SK-N-SH (cell line): ENCODE measurements at regions not wholly inside any gene's neighbourhood (a gene's known extent, or its start where the extent isn't known, plus 50 kb on each side); places are given as distances from the start of the nearest gene placed in this dataset.

Source experiments
- CTCF ChIA-PET: fragments of 300-600, 350-600 bp; formaldehyde crosslinking; extraction: SDS; loops from one replicate; lab custom pipeline; 2021; lab: Yijun Ruan, JAX
- POLR2A ChIA-PET: fragments of 350-600 bp; sonication (Branson Sonifier 250); formaldehyde crosslinking; extraction: SDS; loops from one replicate; lab custom pipeline; 2020; ENCODE audit warnings: antibody characterized with exemption, inconsistent platforms; lab: Yijun Ruan, JAX
- DNase-seq: peaks from one replicate; pipeline ENCODE4 v3.0.0; 2012
- H2AFZ ChIP-seq: fragments of 200-600 bp; sonication (generic); 2 replicates; pipeline ENCODE4 v1.8.1; 2016; ENCODE audit warnings: antibody characterized with exemption, mild to moderate bottlenecking, low read depth
- H3F3A ChIP-seq: fragments of 200-600 bp; sonication (generic); replicated peaks from 2 replicates; pipeline ENCODE3; 2016; ENCODE audit warnings: antibody characterized with exemption, mild to moderate bottlenecking; ENCODE audit not compliant: insufficient read depth
- H3K27ac ChIP-seq, 2 experiments: fragments of 200-500 bp in 1 of 2; fragments of 200-600 bp in 1 of 2; sonication (Bioruptor generic) in 1 of 2; sonication (generic), shearing (Covaris generic) in 1 of 2; 2 replicates each; pipeline versions ENCODE4 v1.5.1 to v1.6.1; 2014 to 2016; ENCODE audit warnings: low read depth in 2 of 2, inconsistent platforms in 1 of 2, low read length in 1 of 2, mild to moderate bottlenecking in 1 of 2, mixed read lengths in 1 of 2
- H3K27me3 ChIP-seq: fragments of 200-600 bp; sonication (generic), shearing (Covaris generic); 2 replicates; pipeline ENCODE4 v1.6.1; 2016; ENCODE audit warnings: mixed run types; ENCODE audit not compliant: insufficient read depth
- H3K36me3 ChIP-seq, 2 experiments: fragments of 200-500 bp in 1 of 2; fragments of 200-600 bp in 1 of 2; sonication (Bioruptor generic) in 1 of 2; sonication (generic) in 1 of 2; replicated peaks in 1 of 2; 2 replicates each; pipeline versions ENCODE3 to v1.5.1; 2014 to 2016; ENCODE audit warnings: low read length in 1 of 2, mild to moderate bottlenecking in 1 of 2; ENCODE audit not compliant: insufficient read depth in 2 of 2, control insufficient read depth in 1 of 2
- H3K4me1 ChIP-seq, 2 experiments: fragments of 200-500 bp in 1 of 2; fragments of 200-600 bp in 1 of 2; sonication (Bioruptor generic) in 1 of 2; sonication (generic), shearing (Covaris generic) in 1 of 2; 2 replicates each; pipeline versions ENCODE4 v1.5.1 to v1.6.1; 2014 to 2016; ENCODE audit warnings: low read depth in 1 of 2, low read length in 1 of 2, mixed run types in 1 of 2; ENCODE audit not compliant: insufficient read depth in 2 of 2, control insufficient read depth in 1 of 2
- H3K4me2 ChIP-seq: fragments of 200-600 bp; sonication (generic), shearing (Covaris generic); 2 replicates; pipeline ENCODE4 v1.6.1; 2017; ENCODE audit warnings: mixed run types
- H3K4me3 ChIP-seq, 2 experiments: fragments of 200-500 bp in 1 of 2; fragments of 200-600 bp in 1 of 2; sonication (Bioruptor generic) in 1 of 2; sonication (generic), shearing (Covaris generic) in 1 of 2; 2 replicates each; pipeline versions ENCODE4 v1.5.1 to v1.8.1; 2014 to 2016; ENCODE audit warnings: low read depth in 2 of 2, inconsistent platforms in 1 of 2, low read length in 1 of 2, mild to moderate bottlenecking in 1 of 2, mixed read lengths in 1 of 2, moderate library complexity in 1 of 2
- H3K79me2 ChIP-seq: fragments of 200-600 bp; sonication (generic); 2 replicates; pipeline ENCODE4 v1.8.1; 2017; ENCODE audit warnings: mild to moderate bottlenecking; ENCODE audit not compliant: insufficient read depth
- H3K9ac ChIP-seq: fragments of 200-600 bp; sonication (generic); 2 replicates; pipeline ENCODE4 v1.6.1; 2017; ENCODE audit warnings: mixed run types
- H3K9me2 ChIP-seq: fragments of 200-600 bp; sonication (generic); 2 replicates; pipeline ENCODE4 v1.6.1; 2017; ENCODE audit warnings: mixed run types
- H3K9me3 ChIP-seq: fragments of 200-600 bp; sonication (generic); 2 replicates; pipeline ENCODE4 v1.6.1; 2017; ENCODE audit warnings: mixed run types, mild to moderate bottlenecking, moderate library complexity
- H4K20me1 ChIP-seq: fragments of 200-600 bp; sonication (generic); 2 replicates; pipeline ENCODE4 v1.6.1; 2017; ENCODE audit warnings: mild to moderate bottlenecking, mixed run types; ENCODE audit not compliant: insufficient read depth
- EP300 ChIP-seq, 2 experiments: IDR thresholded peaks; 2 replicates each; pipeline versions ENCODE4 v1.4.0 to v1.6.1; 2012; ENCODE audit warnings: borderline replicate concordance in 1 of 2, low read depth in 1 of 2, low read length in 1 of 2
- EZH2phosphoT487 ChIP-seq: fragments of 200-600 bp; sonication (generic); IDR thresholded peaks from 2 replicates; pipeline ENCODE4 v1.6.1; 2017; ENCODE audit warnings: low read depth, mixed run types, mild to moderate bottlenecking, antibody characterized with exemption, moderate library complexity, borderline replicate concordance
- FOXJ3 ChIP-seq: sonication (generic); formaldehyde crosslinking; IDR thresholded peaks from 2 replicates; pipeline ENCODE4 v1.5.1; 2020; ENCODE audit warnings: mild to moderate bottlenecking, missing genetic modification reagents
- GABPA ChIP-seq: IDR thresholded peaks from 2 replicates; pipeline ENCODE4 v1.4.0; 2012; ENCODE audit warnings: low read depth, mild to moderate bottlenecking
- JUND ChIP-seq: IDR thresholded peaks from 2 replicates; pipeline ENCODE4 v1.4.0; 2012
- MEF2A ChIP-seq: IDR thresholded peaks from 2 replicates; pipeline ENCODE4 v1.4.0; 2012; ENCODE audit warnings: low read depth, borderline replicate concordance
- POLR2AphosphoS5 ChIP-seq: IDR thresholded peaks from 2 replicates; pipeline ENCODE4 v1.6.1; 2012; ENCODE audit warnings: low read depth, low read length
- RCOR1 ChIP-seq: fragments of 150-350 bp; IDR thresholded peaks from 2 replicates; pipeline ENCODE4 v1.6.1; 2017; ENCODE audit warnings: antibody characterized with exemption, low read length
- SIN3A ChIP-seq: IDR thresholded peaks from 2 replicates; pipeline ENCODE4 v1.6.1; 2012; ENCODE audit warnings: low read depth, mild to moderate bottlenecking, low read length, moderate library complexity, borderline replicate concordance
- SMC3 ChIP-seq: IDR thresholded peaks from 2 replicates; pipeline ENCODE4 v1.6.1; 2012; ENCODE audit warnings: low read depth, low read length, improper control_type of control experiment
- TAF1 ChIP-seq: IDR thresholded peaks from 2 replicates; pipeline ENCODE4 v1.6.1; 2012; ENCODE audit warnings: low read depth, mild to moderate bottlenecking, low read length, moderate library complexity, borderline replicate concordance
- TEAD4 ChIP-seq: IDR thresholded peaks from 2 replicates; pipeline ENCODE4 v1.4.0; 2012; ENCODE audit warnings: mild to moderate bottlenecking, borderline replicate concordance; ENCODE audit not compliant: insufficient read depth
- YY1 ChIP-seq: IDR thresholded peaks from 2 replicates; pipeline ENCODE4 v1.4.0; 2012; ENCODE audit warnings: low read depth, mild to moderate bottlenecking
- WGBS: methylation state at CpG from one replicate; pipeline ENCODE4 v1.1.6; 2017; ENCODE audit warnings: low lambda C conversion rate; 5-methylcytosine and 5-hydroxymethylcytosine counted together
- TF ChIP-seq, protein P1 (sequence below): IDR thresholded peaks from 2 replicates; pipeline ENCODE4 v1.4.0; 2012; ENCODE audit warnings: low read depth, borderline replicate concordance
- TF ChIP-seq, protein P2 (sequence below): fragments of 150-350 bp; IDR thresholded peaks from 2 replicates; pipeline ENCODE4 v1.6.1; 2017; ENCODE audit warnings: antibody characterized with exemption, low read length, low read depth, borderline replicate concordance
- TF ChIP-seq, protein P3 (sequence below): fragments of 200-600 bp; sonication (generic); IDR thresholded peaks from 2 replicates; pipeline ENCODE4 v1.6.1; 2017; ENCODE audit warnings: antibody characterized with exemption, mild to moderate bottlenecking, moderate library complexity

DNA sequence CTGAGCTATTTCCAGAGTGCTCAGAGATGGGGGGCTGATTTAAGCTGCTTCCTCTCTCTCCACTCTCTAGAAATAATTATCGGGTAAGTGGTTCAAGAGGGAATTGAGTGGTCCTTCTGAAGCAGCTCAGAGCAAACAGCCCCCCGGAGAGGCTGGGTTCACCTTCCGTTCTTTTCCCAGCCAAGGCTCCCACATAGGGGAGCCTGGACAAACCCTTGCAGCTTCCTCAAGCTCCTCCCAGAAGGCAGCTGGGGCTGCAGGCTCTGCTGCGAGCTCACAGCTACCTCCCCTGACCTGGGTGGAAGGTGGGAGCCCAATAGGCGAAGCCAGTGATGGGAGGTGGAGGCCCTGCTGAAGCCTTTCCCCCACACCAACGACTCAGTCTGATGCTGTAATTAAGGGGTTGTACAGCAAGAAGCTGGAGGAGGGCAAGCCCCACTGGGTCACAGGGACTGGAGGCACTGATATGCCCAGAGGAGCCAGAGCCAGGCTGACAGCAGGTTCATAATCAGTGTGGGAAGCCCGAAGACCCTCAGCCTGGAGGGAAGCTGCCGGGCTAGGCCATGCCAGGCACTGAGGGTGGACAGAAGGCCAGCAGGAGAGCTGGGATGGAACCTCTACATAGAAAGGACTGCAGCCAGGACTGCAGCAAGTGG is 52.4 kb downstream of the ARL6IP4 start:
- no peak overlapping the region for H3K27ac ChIP-seq
- H3K27me3 ChIP-seq = no peaks in the 10 kb centered on the region
- peaks cover 8 to 10% of the 10 kb centered on the region in 2 experiments; a peak in 3 of 4 replicates for H3K4me1 ChIP-seq
- H3F3A ChIP-seq = peaks cover 6% of the 10 kb centered on the region
- no peak overlapping the region for H3K9ac ChIP-seq
- ChIA-PET POLR2A (interaction anchor here (2.5 kb wide), 1 partner anchor 200 kb away, joined by 8 read pairs; the partner anchor contains the start of genes MPHOSPH9 and MTRFR), CTCF (interaction anchor here (0.6 to 2.6 kb wide), 3 partner anchors 10 to 207 kb away, joined by 3 to 14 read pairs (median 3); no protein-coding TSS in a partner anchor)
- no peaks in the 10 kb centered on the region for H3K9me2 ChIP-seq
- TF ChIP-seq EZH2phosphoT487 = no peak
- no peak for TF ChIP-seq YY1
- no peak for TF ChIP-seq MEF2A
- no peak for TF ChIP-seq RCOR1
- TF ChIP-seq POLR2AphosphoS5 = no peak
- no peak for TF ChIP-seq TAF1
- no peak for TF ChIP-seq SIN3A
- no peak for TF ChIP-seq EP300 (IDR thresholded peaks at IDR 0.05; ENCODE audit: borderline replicate concordance in 1 of 2, low read depth in 1 of 2, low read length in 1 of 2)
- TF ChIP-seq, protein P1, sequence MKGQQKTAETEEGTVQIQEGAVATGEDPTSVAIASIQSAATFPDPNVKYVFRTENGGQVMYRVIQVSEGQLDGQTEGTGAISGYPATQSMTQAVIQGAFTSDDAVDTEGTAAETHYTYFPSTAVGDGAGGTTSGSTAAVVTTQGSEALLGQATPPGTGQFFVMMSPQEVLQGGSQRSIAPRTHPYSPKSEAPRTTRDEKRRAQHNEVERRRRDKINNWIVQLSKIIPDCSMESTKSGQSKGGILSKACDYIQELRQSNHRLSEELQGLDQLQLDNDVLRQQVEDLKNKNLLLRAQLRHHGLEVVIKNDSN = no peak
- no peak for TF ChIP-seq SMC3
- no peak for TF ChIP-seq GABPA
- no peak for TF ChIP-seq FOXJ3 (CRISPR knock-in tag)
- no peak for TF ChIP-seq TEAD4
- TF ChIP-seq JUND = no peak
- TF ChIP-seq, protein P2, sequence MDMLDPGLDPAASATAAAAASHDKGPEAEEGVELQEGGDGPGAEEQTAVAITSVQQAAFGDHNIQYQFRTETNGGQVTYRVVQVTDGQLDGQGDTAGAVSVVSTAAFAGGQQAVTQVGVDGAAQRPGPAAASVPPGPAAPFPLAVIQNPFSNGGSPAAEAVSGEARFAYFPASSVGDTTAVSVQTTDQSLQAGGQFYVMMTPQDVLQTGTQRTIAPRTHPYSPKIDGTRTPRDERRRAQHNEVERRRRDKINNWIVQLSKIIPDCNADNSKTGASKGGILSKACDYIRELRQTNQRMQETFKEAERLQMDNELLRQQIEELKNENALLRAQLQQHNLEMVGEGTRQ = no peak
- TF ChIP-seq, protein P3, sequence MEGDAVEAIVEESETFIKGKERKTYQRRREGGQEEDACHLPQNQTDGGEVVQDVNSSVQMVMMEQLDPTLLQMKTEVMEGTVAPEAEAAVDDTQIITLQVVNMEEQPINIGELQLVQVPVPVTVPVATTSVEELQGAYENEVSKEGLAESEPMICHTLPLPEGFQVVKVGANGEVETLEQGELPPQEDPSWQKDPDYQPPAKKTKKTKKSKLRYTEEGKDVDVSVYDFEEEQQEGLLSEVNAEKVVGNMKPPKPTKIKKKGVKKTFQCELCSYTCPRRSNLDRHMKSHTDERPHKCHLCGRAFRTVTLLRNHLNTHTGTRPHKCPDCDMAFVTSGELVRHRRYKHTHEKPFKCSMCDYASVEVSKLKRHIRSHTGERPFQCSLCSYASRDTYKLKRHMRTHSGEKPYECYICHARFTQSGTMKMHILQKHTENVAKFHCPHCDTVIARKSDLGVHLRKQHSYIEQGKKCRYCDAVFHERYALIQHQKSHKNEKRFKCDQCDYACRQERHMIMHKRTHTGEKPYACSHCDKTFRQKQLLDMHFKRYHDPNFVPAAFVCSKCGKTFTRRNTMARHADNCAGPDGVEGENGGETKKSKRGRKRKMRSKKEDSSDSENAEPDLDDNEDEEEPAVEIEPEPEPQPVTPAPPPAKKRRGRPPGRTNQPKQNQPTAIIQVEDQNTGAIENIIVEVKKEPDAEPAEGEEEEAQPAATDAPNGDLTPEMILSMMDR = no peak
- WGBS = 100% methylated on average over 5 of the region's 8 CpGs
- H3K9me3 ChIP-seq = no peaks in the 10 kb centered on the region
- DNase-seq = no peak
- H3K79me2 ChIP-seq = no peaks in the 10 kb centered on the region
- no peaks in the 10 kb centered on the region for H4K20me1 ChIP-seq
- no peak overlapping the region for H2AFZ ChIP-seq
- no peak overlapping the region for H3K4me2 ChIP-seq
- H3K36me3 ChIP-seq = peaks cover 0 to 3% of the 10 kb centered on the region in 2 experiments
- no peak overlapping the region for H3K4me3 ChIP-seq
